HepG2 (cell line): ENCODE measurements at regions not wholly inside any gene's neighbourhood (a gene's known extent, or its start where the extent isn't known, plus 50 kb on each side); places are given as distances from the start of the nearest gene placed in this dataset.

Experiments
- ATAC-seq: fragments of 200-7000 bp; cut with Tn5 transposase; 3 replicates; pipeline ENCODE4 v1.9.1; 2020; ENCODE audit warnings: mild to moderate bottlenecking, moderate library complexity
- BruUV-seq: library from RNA; stranded (reverse); fragments of 400-500 nt; replicated peaks from 2 replicates; lab custom pipeline; 2021; lab: Mats Ljungman, UMichigan
- CTCF ChIA-PET: fragments of 300-600 bp; formaldehyde crosslinking; extraction: SDS; loops from one replicate; lab custom pipeline; 2021; ENCODE audit warnings: low total read pairs, inconsistent platforms, low intra/inter-chr PET ratio; lab: Yijun Ruan, JAX
- POLR2A ChIA-PET: fragments of 350-600 bp; sonication (Branson Sonifier 250); formaldehyde crosslinking; loops from one replicate; lab custom pipeline; 2020; ENCODE audit warnings: antibody characterized with exemption, inconsistent platforms; lab: Yijun Ruan, JAX
- DNase-seq: peaks from one replicate; pipeline ENCODE4 v3.0.0-alpha.2; 2015; ENCODE audit warnings: low spot score
- FAIRE-seq: peaks from 3 replicates; lab custom pipeline; 2011; peaks lifted over from hg19 to GRCh38; lab: Jason Lieb, UNC
- H2AFZ ChIP-seq: one replicate; pipeline ENCODE4 v1.6.1; 2011; ENCODE audit warnings: low read length, inconsistent platforms
- H3K27ac ChIP-seq: fragments of 300-600 bp; 3 replicates; pipeline ENCODE4 v1.8.0; 2011; ENCODE audit warnings: mixed run types, mild to moderate bottlenecking, mixed read lengths, low read length, inconsistent platforms; ENCODE audit not compliant: insufficient read depth; ENCODE audit errors: extremely low read length
- H3K27me3 ChIP-seq, 2 experiments: fragments of 200-600 bp in 1 of 2; 2 replicates in 1 of 2; 3 replicates in 1 of 2; pipeline versions ENCODE4 v1.6.0 to v1.8.0; 2011; ENCODE audit warnings: low read length in 2 of 2, mild to moderate bottlenecking in 2 of 2, moderate library complexity in 2 of 2, inconsistent platforms in 1 of 2; ENCODE audit not compliant: insufficient read depth in 2 of 2, control insufficient read depth in 1 of 2
- H3K36me3 ChIP-seq, 2 experiments: fragments of 200-600 bp in 1 of 2; replicated peaks in 1 of 2; 2 replicates in 1 of 2; 3 replicates in 1 of 2; pipeline versions ENCODE4 v1.5.1 to v1.8.0; 2011; ENCODE audit warnings: low read length in 2 of 2, inconsistent platforms in 1 of 2; ENCODE audit not compliant: insufficient read depth in 2 of 2, control insufficient read depth in 1 of 2
- H3K4me1 ChIP-seq: 2 replicates; pipeline ENCODE4 v1.5.1; 2012; ENCODE audit warnings: low read length, inconsistent platforms; ENCODE audit not compliant: insufficient read depth
- H3K4me2 ChIP-seq: 2 replicates; pipeline ENCODE4 v1.6.0; 2011; ENCODE audit warnings: low read depth, low read length, inconsistent platforms
- H3K4me3 ChIP-seq, 3 experiments: fragments of 200-600 bp in 1 of 3; sonication (generic), shearing (Covaris generic) in 1 of 3; replicated peaks in 1 of 3; 2 replicates each; pipeline ENCODE4 v1.5.1; 2011 to 2016; ENCODE audit warnings: low read length in 3 of 3, inconsistent platforms in 2 of 3, low read depth in 2 of 3, mild to moderate bottlenecking in 2 of 3, control low read depth in 1 of 3, mixed read lengths in 1 of 3; ENCODE audit not compliant: insufficient read depth in 1 of 3
- H3K79me2 ChIP-seq: one replicate; pipeline ENCODE4 v1.6.1; 2011; ENCODE audit warnings: low read length, inconsistent platforms; ENCODE audit not compliant: insufficient read depth
- H3K9ac ChIP-seq: 2 replicates; pipeline ENCODE4 v1.6.0; 2011; ENCODE audit warnings: mild to moderate bottlenecking, low read depth, low read length, inconsistent platforms; ENCODE audit not compliant: insufficient read depth
- H3K9me3 ChIP-seq: 2 replicates; pipeline ENCODE4 v1.5.1; 2012; ENCODE audit warnings: mild to moderate bottlenecking, low read length
- H4K20me1 ChIP-seq: 2 replicates; pipeline ENCODE4 v1.6.0; 2011; ENCODE audit warnings: inconsistent platforms, mild to moderate bottlenecking, low read length, moderate library complexity; ENCODE audit not compliant: insufficient read depth
- PRPF4 ChIP-seq: fragments of 200-400 bp; formaldehyde crosslinking; IDR thresholded peaks from 2 replicates; pipeline ENCODE4 v1.6.1; 2016; ENCODE audit warnings: low read length, low read depth; ENCODE audit not compliant: poor library complexity, severe bottlenecking
- RFX5 ChIP-seq: IDR thresholded peaks from 2 replicates; pipeline ENCODE4 v1.6.1; 2011; ENCODE audit warnings: low read depth, low read length, improper control_type of control experiment
- ZNF674 ChIP-seq: sonication (generic); formaldehyde crosslinking; IDR thresholded peaks from 2 replicates; pipeline ENCODE4 v1.5.0; 2020; ENCODE audit warnings: low read depth, mild to moderate bottlenecking, missing genetic modification reagents
- WGBS: methylation state at CpG from one replicate; pipeline ENCODE4 v1.1.6; 2017; ENCODE audit warnings: low lambda C conversion rate; 5-methylcytosine and 5-hydroxymethylcytosine counted together
- in situ Hi-C: cut with HindIII; loops from 2 replicates; pipeline ENCODE4 v1.10.0; 2017; ENCODE audit warnings: low pct_unique_long_range_greater_than_20kb; ENCODE audit not compliant: extremely low pct_ligation_motif_present
- intact Hi-C: fragments of 100-400 bp; cut with micrococcal nuclease; formaldehyde crosslinking; loops from one replicate; pipeline ENCODE4 v1.10.0; 2022; ENCODE audit not compliant: unreplicated experiment
- TF ChIP-seq, protein P1 (sequence below): sonication (generic); formaldehyde crosslinking; IDR thresholded peaks from 2 replicates; pipeline ENCODE4 v1.4.0; 2020; ENCODE audit warnings: missing genetic modification reagents

DNA sequence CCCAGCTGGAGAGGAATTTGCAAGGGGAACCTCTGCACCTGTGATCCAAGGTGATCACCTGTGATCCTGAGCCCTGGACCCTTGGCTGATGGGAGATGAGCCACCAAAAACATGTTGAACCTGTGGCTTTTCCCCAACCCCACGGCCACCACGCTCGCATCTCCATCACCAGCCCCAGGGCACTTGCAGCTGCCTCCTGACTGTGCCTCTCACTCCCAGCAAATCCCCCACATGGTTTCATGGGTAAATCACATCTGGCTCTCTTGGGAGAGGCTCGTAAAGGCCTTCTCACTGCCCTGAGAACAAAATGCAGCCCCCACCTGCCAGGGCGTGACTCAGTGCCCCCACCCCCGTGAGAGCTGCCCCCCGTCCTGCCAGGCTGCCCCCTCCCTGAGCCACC, 76.0 kb downstream of the RFLNA start (continued):
- TF ChIP-seq, protein P1, sequence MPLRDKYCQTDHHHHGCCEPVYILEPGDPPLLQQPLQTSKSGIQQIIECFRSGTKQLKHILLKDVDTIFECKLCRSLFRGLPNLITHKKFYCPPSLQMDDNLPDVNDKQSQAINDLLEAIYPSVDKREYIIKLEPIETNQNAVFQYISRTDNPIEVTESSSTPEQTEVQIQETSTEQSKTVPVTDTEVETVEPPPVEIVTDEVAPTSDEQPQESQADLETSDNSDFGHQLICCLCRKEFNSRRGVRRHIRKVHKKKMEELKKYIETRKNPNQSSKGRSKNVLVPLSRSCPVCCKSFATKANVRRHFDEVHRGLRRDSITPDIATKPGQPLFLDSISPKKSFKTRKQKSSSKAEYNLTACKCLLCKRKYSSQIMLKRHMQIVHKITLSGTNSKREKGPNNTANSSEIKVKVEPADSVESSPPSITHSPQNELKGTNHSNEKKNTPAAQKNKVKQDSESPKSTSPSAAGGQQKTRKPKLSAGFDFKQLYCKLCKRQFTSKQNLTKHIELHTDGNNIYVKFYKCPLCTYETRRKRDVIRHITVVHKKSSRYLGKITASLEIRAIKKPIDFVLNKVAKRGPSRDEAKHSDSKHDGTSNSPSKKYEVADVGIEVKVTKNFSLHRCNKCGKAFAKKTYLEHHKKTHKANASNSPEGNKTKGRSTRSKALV (CRISPR knock-in tag), result no peak
- no peak for TF ChIP-seq ZNF674

DNA sequence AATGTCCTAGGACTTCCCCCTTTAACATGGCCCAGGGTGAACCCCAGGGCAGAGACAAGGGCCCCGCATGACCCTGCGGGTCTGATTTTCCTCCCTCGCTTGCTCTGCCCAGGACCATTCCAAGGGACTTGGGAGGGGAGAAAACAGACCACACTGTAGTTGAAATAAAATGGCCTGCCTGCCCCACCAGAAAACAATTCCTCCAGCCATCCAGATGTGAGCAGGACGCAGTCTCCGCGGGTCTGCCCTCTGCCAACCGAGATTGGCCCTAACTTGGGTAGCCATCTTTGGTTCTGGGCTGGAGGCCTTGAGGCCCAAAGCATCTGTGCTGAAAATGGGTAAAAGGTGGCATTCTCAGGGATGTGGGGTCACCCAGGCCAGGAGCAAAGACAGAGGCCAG, 75.5 kb downstream of the RFLNA start:
- WGBS, result no CpG with 5 or more reads among the region's 7 CpGs
- DNase-seq (no peak), ATAC-seq (no peak), FAIRE-seq (no peak)
- ChIA-PET POLR2A (interaction anchor here (2.6 kb wide), 1 partner anchor 19 kb away, joined by 9 read pairs; no protein-coding TSS in a partner anchor), CTCF (no interaction called here)
- intact Hi-C loops, result no loop called here
- no TSS peak for BruUV-seq
- in situ Hi-C loops, result no loop called here
- Histone ChIP-seq H3K27me3 (no peaks in the 10 kb centered on the region), H3K4me1 (peaks cover 48% of the 10 kb centered on the region), H2AFZ (no peak overlapping the region), H3K4me3 (peak overlapping the region in 1 of 3 experiments; percentile 47; a peak in 1 of 6 replicates), H4K20me1 (no peaks in the 10 kb centered on the region), H3K9me3 (no peaks in the 10 kb centered on the region), H3K4me2 (peak overlapping the region; percentile 56), H3K9ac (peak overlapping the region; percentile 59), H3K36me3 (peaks cover 2 to 27% of the 10 kb centered on the region in 2 experiments; a peak in 3 of 5 replicates), H3K27ac (peak overlapping the region; percentile 77), H3K79me2 (no peaks in the 10 kb centered on the region)
- TF ChIP-seq RFX5, result no peak
- peak; percentile 21 for TF ChIP-seq PRPF4
